Effector memory CD4-positive, alpha-beta T cell (primary cell): ENCODE measurements at regions not wholly inside any gene's neighbourhood (a gene's known extent, or its start where the extent isn't known, plus 50 kb on each side); places are given as distances from the start of the nearest gene placed in this dataset.

ENCODE experiments used
- DNase-seq, 3 donors: peaks; one replicate each; pipeline ENCODE4 v3.0.0-alpha.2; 2020
- H3K27ac ChIP-seq: 2 replicates; pipeline ENCODE4 v1.7.0; 2013; ENCODE audit warnings: mild to moderate bottlenecking, low read length, moderate library complexity; ENCODE audit not compliant: insufficient read depth, poor library complexity, severe bottlenecking
- H3K27me3 ChIP-seq: replicated peaks from 2 replicates; pipeline ENCODE4 v1.7.0; 2013; ENCODE audit warnings: mild to moderate bottlenecking, low read length; ENCODE audit not compliant: insufficient read depth, control insufficient read depth, poor library complexity, severe bottlenecking
- H3K36me3 ChIP-seq: 2 replicates; pipeline ENCODE4 v1.7.0; 2013; ENCODE audit warnings: mild to moderate bottlenecking, low read length, moderate library complexity; ENCODE audit not compliant: control insufficient read depth, insufficient read depth
- H3K4me1 ChIP-seq: 2 replicates; pipeline ENCODE4 v1.7.0; 2013; ENCODE audit warnings: low read length, mild to moderate bottlenecking; ENCODE audit not compliant: control insufficient read depth, insufficient read depth, poor library complexity, severe bottlenecking
- H3K4me3 ChIP-seq: 2 replicates; pipeline ENCODE4 v1.7.0; 2013; ENCODE audit warnings: low read length, low read depth, mild to moderate bottlenecking; ENCODE audit not compliant: insufficient read depth, poor library complexity, severe bottlenecking
- H3K9me3 ChIP-seq: 2 replicates; pipeline ENCODE4 v1.7.0; 2013; ENCODE audit warnings: mild to moderate bottlenecking, low read length, moderate library complexity; ENCODE audit not compliant: control insufficient read depth

GRCh38 chr3:110664148-110664547 lies 407.5 kb upstream of the NECTIN3 start:
- no peak overlapping the region for H3K27ac ChIP-seq
- DNase-seq = no peak
- no peaks in the 10 kb centered on the region for H3K9me3 ChIP-seq
- H3K27me3 ChIP-seq = no peaks in the 10 kb centered on the region
- H3K36me3 ChIP-seq = no peaks in the 10 kb centered on the region
- H3K4me1 ChIP-seq = no peaks in the 10 kb centered on the region
- no peak overlapping the region for H3K4me3 ChIP-seq

- H3K4me3 ChIP-seq = no peak overlapping the region
- H3K9me3 ChIP-seq = no peaks in the 10 kb centered on the region
- H3K27me3 ChIP-seq = no peaks in the 10 kb centered on the region
- H3K27ac ChIP-seq = no peak overlapping the region
- no peaks in the 10 kb centered on the region for H3K36me3 ChIP-seq
- no peak for DNase-seq
- no peaks in the 10 kb centered on the region for H3K4me1 ChIP-seq
These were observed 405.1 kb upstream of the NECTIN3 start for GRCh38 chr3:110666495-110666894.

GRCh38 chr3:110667216-110667615 lies 404.4 kb upstream of the NECTIN3 start:
- H3K27me3 ChIP-seq = no peaks in the 10 kb centered on the region
- DNase-seq = no peak
- H3K4me1 ChIP-seq = no peaks in the 10 kb centered on the region
- no peak overlapping the region for H3K27ac ChIP-seq
- H3K36me3 ChIP-seq = no peaks in the 10 kb centered on the region
- no peak overlapping the region for H3K4me3 ChIP-seq
- H3K9me3 ChIP-seq = no peaks in the 10 kb centered on the region

- H3K36me3 ChIP-seq = no peaks in the 10 kb centered on the region
- H3K27ac ChIP-seq = no peak overlapping the region
- DNase-seq = no peak
- H3K4me1 ChIP-seq = no peaks in the 10 kb centered on the region
- H3K27me3 ChIP-seq = no peaks in the 10 kb centered on the region
- H3K9me3 ChIP-seq = no peaks in the 10 kb centered on the region
- no peak overlapping the region for H3K4me3 ChIP-seq
These were observed 401.2 kb upstream of the NECTIN3 start for GRCh38 chr3:110670407-110670806.

GRCh38 chr3:110677506-110677905 lies 394.1 kb upstream of the NECTIN3 start:
- no peak overlapping the region for H3K27ac ChIP-seq

GRCh38 chr3:110679285-110679684 lies 392.3 kb upstream of the NECTIN3 start:
- no peak overlapping the region for H3K4me3 ChIP-seq
- no peaks in the 10 kb centered on the region for H3K27me3 ChIP-seq
- H3K36me3 ChIP-seq = no peaks in the 10 kb centered on the region
- no peaks in the 10 kb centered on the region for H3K4me1 ChIP-seq
- DNase-seq = no peak
- no peaks in the 10 kb centered on the region for H3K9me3 ChIP-seq
- no peak overlapping the region for H3K27ac ChIP-seq

More at GRCh38 chr3:110677506-110677905, 394.1 kb upstream of the NECTIN3 start:
- Histone ChIP-seq H3K4me1 (no peaks in the 10 kb centered on the region), H3K9me3 (no peaks in the 10 kb centered on the region), H3K36me3 (no peaks in the 10 kb centered on the region), H3K4me3 (no peak overlapping the region), H3K27me3 (no peaks in the 10 kb centered on the region)
- DNase-seq = no peak

GRCh38 chr3:110680450-110680849 lies 391.2 kb upstream of the NECTIN3 start:
- H3K9me3 ChIP-seq = no peaks in the 10 kb centered on the region
- no peak overlapping the region for H3K4me3 ChIP-seq
- no peaks in the 10 kb centered on the region for H3K27me3 ChIP-seq
- no peak for DNase-seq
- H3K36me3 ChIP-seq = no peaks in the 10 kb centered on the region
- H3K4me1 ChIP-seq = no peaks in the 10 kb centered on the region
- no peak overlapping the region for H3K27ac ChIP-seq

- DNase-seq = no peak
- Histone ChIP-seq H3K4me1 (no peaks in the 10 kb centered on the region), H3K4me3 (no peak overlapping the region), H3K9me3 (no peaks in the 10 kb centered on the region), H3K27me3 (no peaks in the 10 kb centered on the region), H3K36me3 (no peaks in the 10 kb centered on the region), H3K27ac (no peak overlapping the region)
These were observed 387.1 kb upstream of the NECTIN3 start for GRCh38 chr3:110684466-110684865.

- H3K27me3 ChIP-seq = no peaks in the 10 kb centered on the region
- DNase-seq = no peak
- no peak overlapping the region for H3K27ac ChIP-seq
- H3K4me1 ChIP-seq = no peaks in the 10 kb centered on the region
- H3K36me3 ChIP-seq = no peaks in the 10 kb centered on the region
- H3K9me3 ChIP-seq = no peaks in the 10 kb centered on the region
- no peak overlapping the region for H3K4me3 ChIP-seq
These were observed 386.0 kb upstream of the NECTIN3 start for GRCh38 chr3:110685630-110686029.

GRCh38 chr3:110686701-110687100 lies 384.9 kb upstream of the NECTIN3 start:
- no peak for DNase-seq
- no peaks in the 10 kb centered on the region for H3K4me1 ChIP-seq
- H3K4me3 ChIP-seq = no peak overlapping the region
- H3K36me3 ChIP-seq = no peaks in the 10 kb centered on the region
- no peaks in the 10 kb centered on the region for H3K9me3 ChIP-seq
- H3K27ac ChIP-seq = no peak overlapping the region
- no peaks in the 10 kb centered on the region for H3K27me3 ChIP-seq

- Histone ChIP-seq H3K36me3 (no peaks in the 10 kb centered on the region), H3K4me3 (no peak overlapping the region), H3K27me3 (no peaks in the 10 kb centered on the region)
These were observed 384.5 kb upstream of the NECTIN3 start for GRCh38 chr3:110687138-110687537.

More at GRCh38 chr3:110687138-110687537, 384.5 kb upstream of the NECTIN3 start:
- Histone ChIP-seq H3K4me1 (no peaks in the 10 kb centered on the region), H3K9me3 (no peaks in the 10 kb centered on the region), H3K27ac (no peak overlapping the region)
- no peak for DNase-seq
